ENCODE measurements at regions not wholly inside any gene's neighbourhood (a gene's known extent, or its start where the extent isn't known, plus 50 kb on each side); places are given as distances from the start of the nearest gene placed in this dataset.

DNA sequence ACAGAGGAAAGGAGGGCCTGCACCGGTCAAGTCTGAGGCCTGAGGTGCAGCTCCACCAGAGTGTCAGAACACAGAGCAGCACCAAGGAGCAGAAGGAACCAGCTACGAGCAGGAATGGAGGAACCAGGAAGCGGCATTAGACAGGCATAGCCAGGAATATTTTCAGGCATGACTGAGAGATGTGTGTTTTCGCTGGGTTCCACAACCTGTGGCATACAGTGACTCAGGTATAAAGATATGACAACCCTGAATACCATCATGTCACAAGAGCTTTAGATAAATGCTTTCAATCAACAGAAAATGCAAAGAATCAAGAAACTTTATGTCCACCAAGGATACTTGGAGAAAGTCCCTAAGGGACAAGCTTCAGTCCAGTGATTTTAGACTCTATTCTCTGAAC lies 189.3 kb upstream of the NRIP1 start:
- TF ChIP-seq, protein P1, sequence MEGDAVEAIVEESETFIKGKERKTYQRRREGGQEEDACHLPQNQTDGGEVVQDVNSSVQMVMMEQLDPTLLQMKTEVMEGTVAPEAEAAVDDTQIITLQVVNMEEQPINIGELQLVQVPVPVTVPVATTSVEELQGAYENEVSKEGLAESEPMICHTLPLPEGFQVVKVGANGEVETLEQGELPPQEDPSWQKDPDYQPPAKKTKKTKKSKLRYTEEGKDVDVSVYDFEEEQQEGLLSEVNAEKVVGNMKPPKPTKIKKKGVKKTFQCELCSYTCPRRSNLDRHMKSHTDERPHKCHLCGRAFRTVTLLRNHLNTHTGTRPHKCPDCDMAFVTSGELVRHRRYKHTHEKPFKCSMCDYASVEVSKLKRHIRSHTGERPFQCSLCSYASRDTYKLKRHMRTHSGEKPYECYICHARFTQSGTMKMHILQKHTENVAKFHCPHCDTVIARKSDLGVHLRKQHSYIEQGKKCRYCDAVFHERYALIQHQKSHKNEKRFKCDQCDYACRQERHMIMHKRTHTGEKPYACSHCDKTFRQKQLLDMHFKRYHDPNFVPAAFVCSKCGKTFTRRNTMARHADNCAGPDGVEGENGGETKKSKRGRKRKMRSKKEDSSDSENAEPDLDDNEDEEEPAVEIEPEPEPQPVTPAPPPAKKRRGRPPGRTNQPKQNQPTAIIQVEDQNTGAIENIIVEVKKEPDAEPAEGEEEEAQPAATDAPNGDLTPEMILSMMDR (conservative IDR thresholded peaks at IDR 0.05): no peak
- TF ChIP-seq ZFX (IDR thresholded peaks at IDR 0.05): no peak

All from C4-2B (cell line).